ENCODE measurements at regions not wholly inside any gene's neighbourhood (a gene's known extent, or its start where the extent isn't known, plus 50 kb on each side); places are given as distances from the start of the nearest gene placed in this dataset.

DNA sequence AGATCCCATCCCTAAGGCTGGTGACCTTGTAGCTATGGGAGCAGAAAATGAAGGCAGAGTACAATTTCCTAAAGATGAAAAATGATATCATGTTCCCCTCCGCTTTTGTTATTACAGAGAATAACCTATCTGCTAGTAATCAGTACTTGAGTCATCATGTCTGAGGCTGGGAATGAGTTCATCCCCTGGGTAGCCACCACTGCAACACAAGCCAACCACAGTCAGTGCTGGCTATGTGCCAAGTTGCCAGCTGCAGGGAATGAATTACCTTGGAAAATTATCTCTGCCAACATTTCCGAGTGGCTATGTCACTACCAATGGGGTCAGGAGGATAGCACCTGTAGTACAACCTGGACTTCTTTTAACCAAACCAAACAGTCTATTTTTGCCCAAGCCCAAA is 1094.7 kb upstream of the DDX18 start:
- H3K9me3 ChIP-seq (ENCODE audit: low read length): no peaks in the 10 kb centered on the region
- no peaks in the 10 kb centered on the region for H4K20me1 ChIP-seq (ENCODE audit: insufficient read depth, low read length)
- DNase-seq (ENCODE audit: low spot score): no peak
- H3K27ac ChIP-seq (ENCODE audit: low read depth, low read length, poor library complexity, severe bottlenecking): no peak overlapping the region
- intact Hi-C loops (cut with micrococcal nuclease; ENCODE audit: unreplicated experiment): no loop called here
- BruUV-seq (replicated peaks): no TSS peak
- H3K36me3 ChIP-seq (ENCODE audit: insufficient read depth, low read length): no peaks in the 10 kb centered on the region
- H3K79me2 ChIP-seq (ENCODE audit: insufficient read depth, low read depth, low read length): no peaks in the 10 kb centered on the region
- POLR2A ChIA-PET: no interaction called here
- CTCF ChIA-PET (ENCODE audit: unreplicated experiment): no interaction called here
- H3K4me2 ChIP-seq (ENCODE audit: low read length): no peak overlapping the region
- H3K9me2 ChIP-seq (ENCODE audit: insufficient read depth, low read length): no peaks in the 10 kb centered on the region
- TF ChIP-seq, protein P1, sequence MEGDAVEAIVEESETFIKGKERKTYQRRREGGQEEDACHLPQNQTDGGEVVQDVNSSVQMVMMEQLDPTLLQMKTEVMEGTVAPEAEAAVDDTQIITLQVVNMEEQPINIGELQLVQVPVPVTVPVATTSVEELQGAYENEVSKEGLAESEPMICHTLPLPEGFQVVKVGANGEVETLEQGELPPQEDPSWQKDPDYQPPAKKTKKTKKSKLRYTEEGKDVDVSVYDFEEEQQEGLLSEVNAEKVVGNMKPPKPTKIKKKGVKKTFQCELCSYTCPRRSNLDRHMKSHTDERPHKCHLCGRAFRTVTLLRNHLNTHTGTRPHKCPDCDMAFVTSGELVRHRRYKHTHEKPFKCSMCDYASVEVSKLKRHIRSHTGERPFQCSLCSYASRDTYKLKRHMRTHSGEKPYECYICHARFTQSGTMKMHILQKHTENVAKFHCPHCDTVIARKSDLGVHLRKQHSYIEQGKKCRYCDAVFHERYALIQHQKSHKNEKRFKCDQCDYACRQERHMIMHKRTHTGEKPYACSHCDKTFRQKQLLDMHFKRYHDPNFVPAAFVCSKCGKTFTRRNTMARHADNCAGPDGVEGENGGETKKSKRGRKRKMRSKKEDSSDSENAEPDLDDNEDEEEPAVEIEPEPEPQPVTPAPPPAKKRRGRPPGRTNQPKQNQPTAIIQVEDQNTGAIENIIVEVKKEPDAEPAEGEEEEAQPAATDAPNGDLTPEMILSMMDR (conservative IDR thresholded peaks at IDR 0.05; ENCODE audit: low read length): no peak
- TF ChIP-seq EZH2phosphoT487 (IDR thresholded peaks at IDR 0.05; ENCODE audit: borderline replicate concordance, low read depth, low read length): no peak
- no peak overlapping the region for H3K4me3 ChIP-seq (ENCODE audit: low read depth, low read length, poor library complexity, severe bottlenecking)
- H3K4me1 ChIP-seq (ENCODE audit: insufficient read depth, low read length, poor library complexity, severe bottlenecking): no peaks in the 10 kb centered on the region
- H2AFZ ChIP-seq (ENCODE audit: low read length): no peak overlapping the region

DNA sequence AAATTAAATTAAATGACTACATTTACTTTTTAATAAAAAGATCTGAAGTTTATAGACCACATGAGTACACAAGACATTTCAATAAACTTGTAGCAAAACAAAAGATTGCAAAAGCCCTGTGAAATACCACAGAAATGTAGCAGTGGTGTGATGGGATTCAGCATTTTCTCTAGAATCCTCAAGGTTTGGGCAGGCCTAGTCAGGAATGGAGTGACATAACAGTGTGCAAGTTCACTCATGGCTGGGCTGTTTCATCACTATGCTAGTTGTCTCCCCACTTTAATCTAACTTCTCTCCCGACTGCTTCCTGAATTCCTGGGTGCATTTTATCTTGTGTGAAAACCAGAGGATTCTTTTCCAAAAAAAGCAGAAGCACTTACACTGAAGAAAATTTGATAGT is 1089.9 kb upstream of the DDX18 start:
- H3K4me2 ChIP-seq (ENCODE audit: low read length): no peak overlapping the region
- no peaks in the 10 kb centered on the region for H3K9me2 ChIP-seq (ENCODE audit: insufficient read depth, low read length)
- ChIA-PET CTCF (ENCODE audit: unreplicated experiment) (no interaction called here), POLR2A (no interaction called here)
- H3K4me3 ChIP-seq (ENCODE audit: low read depth, low read length, poor library complexity, severe bottlenecking): no peak overlapping the region
- no peak overlapping the region for H2AFZ ChIP-seq (ENCODE audit: low read length)
- H4K20me1 ChIP-seq (ENCODE audit: insufficient read depth, low read length): no peaks in the 10 kb centered on the region
- H3K4me1 ChIP-seq (ENCODE audit: insufficient read depth, low read length, poor library complexity, severe bottlenecking): no peaks in the 10 kb centered on the region
- H3K36me3 ChIP-seq (ENCODE audit: insufficient read depth, low read length): no peaks in the 10 kb centered on the region
- intact Hi-C loops (cut with micrococcal nuclease; ENCODE audit: unreplicated experiment): no loop called here
- no peak overlapping the region for H3K27ac ChIP-seq (ENCODE audit: low read depth, low read length, poor library complexity, severe bottlenecking)
- no peaks in the 10 kb centered on the region for H3K9me3 ChIP-seq (ENCODE audit: low read length)
- TF ChIP-seq, protein P1 (conservative IDR thresholded peaks at IDR 0.05; ENCODE audit: low read length): no peak
- TF ChIP-seq EZH2phosphoT487 (IDR thresholded peaks at IDR 0.05; ENCODE audit: borderline replicate concordance, low read depth, low read length): no peak
- H3K79me2 ChIP-seq (ENCODE audit: insufficient read depth, low read depth, low read length): no peaks in the 10 kb centered on the region
- no TSS peak for BruUV-seq (replicated peaks)
- no peak for DNase-seq (ENCODE audit: low spot score)

DNA sequence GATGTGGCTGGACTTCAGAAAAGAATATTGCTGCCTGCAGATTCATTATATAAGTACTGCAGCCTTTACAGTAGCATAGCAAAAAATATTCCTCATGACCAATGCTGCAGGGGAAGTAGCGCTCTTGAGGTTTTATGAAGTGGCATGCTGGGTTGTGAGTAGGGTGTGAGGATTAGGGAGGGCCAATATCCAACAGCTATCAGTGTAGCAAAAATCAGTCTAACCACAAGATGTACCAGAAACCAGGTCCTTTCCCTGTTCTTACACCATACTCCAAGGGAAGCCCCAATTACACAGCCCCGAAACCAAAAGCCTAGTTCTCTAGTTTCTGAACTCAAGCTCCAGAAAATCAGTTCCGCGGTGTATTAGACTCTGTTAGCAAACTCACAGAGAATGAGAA is 1082.2 kb upstream of the DDX18 start:
- no peaks in the 10 kb centered on the region for H4K20me1 ChIP-seq (ENCODE audit: insufficient read depth, low read length)
- H3K9me3 ChIP-seq (ENCODE audit: low read length): no peaks in the 10 kb centered on the region
- no TSS peak for BruUV-seq (replicated peaks)
- no peaks in the 10 kb centered on the region for H3K36me3 ChIP-seq (ENCODE audit: insufficient read depth, low read length)
- H3K9me2 ChIP-seq (ENCODE audit: insufficient read depth, low read length): no peaks in the 10 kb centered on the region
- no peaks in the 10 kb centered on the region for H3K4me1 ChIP-seq (ENCODE audit: insufficient read depth, low read length, poor library complexity, severe bottlenecking)
- ChIA-PET POLR2A (no interaction called here), CTCF (ENCODE audit: unreplicated experiment) (no interaction called here)
- H2AFZ ChIP-seq (ENCODE audit: low read length): no peak overlapping the region
- H3K4me2 ChIP-seq (ENCODE audit: low read length): no peak overlapping the region
- H3K27ac ChIP-seq (ENCODE audit: low read depth, low read length, poor library complexity, severe bottlenecking): no peak overlapping the region
- no peak for DNase-seq (ENCODE audit: low spot score)
- no peak for TF ChIP-seq EZH2phosphoT487 (IDR thresholded peaks at IDR 0.05; ENCODE audit: borderline replicate concordance, low read depth, low read length)
- TF ChIP-seq, protein P1 (conservative IDR thresholded peaks at IDR 0.05; ENCODE audit: low read length): no peak
- H3K79me2 ChIP-seq (ENCODE audit: insufficient read depth, low read depth, low read length): no peaks in the 10 kb centered on the region
- no peak overlapping the region for H3K4me3 ChIP-seq (ENCODE audit: low read depth, low read length, poor library complexity, severe bottlenecking)
- intact Hi-C loops (cut with micrococcal nuclease; ENCODE audit: unreplicated experiment): no loop called here
